ENCODE measurements at regions not wholly inside any gene's neighbourhood (a gene's known extent, or its start where the extent isn't known, plus 50 kb on each side); places are given as distances from the start of the nearest gene placed in this dataset.

DNA sequence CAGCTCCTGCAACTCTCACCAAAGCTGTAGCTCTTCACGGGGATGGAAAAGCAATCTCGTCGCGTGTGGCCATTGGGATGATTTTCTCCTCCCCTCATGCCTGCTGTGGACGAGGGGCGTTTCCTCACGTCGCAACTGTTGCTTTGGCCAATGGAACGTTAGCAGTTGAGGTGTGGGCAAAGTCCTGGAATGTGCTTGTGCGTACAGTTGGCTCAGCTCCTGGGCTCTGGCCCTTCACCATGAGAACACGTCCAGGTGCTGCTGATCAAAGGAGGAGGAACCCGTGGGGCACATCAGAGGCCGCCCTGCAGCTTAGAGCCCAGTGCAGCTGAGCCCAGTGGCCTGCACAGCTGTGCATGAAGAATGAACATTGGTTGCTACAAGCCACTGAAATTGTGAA is 186.1 kb downstream of the TJP1 start:
- no peak overlapping the region for H3K4me3 ChIP-seq (ENCODE audit: low read depth, poor library complexity, severe bottlenecking)
- DNase-seq (ENCODE audit: low spot score in 2 of 2): no peak
- WGBS, 2 donors: 55 to 64% methylated on average over 13 of the region's 13 CpGs
- no peak for TF ChIP-seq POLR2A (IDR thresholded peaks at IDR 0.05)
- TF ChIP-seq, protein P1, sequence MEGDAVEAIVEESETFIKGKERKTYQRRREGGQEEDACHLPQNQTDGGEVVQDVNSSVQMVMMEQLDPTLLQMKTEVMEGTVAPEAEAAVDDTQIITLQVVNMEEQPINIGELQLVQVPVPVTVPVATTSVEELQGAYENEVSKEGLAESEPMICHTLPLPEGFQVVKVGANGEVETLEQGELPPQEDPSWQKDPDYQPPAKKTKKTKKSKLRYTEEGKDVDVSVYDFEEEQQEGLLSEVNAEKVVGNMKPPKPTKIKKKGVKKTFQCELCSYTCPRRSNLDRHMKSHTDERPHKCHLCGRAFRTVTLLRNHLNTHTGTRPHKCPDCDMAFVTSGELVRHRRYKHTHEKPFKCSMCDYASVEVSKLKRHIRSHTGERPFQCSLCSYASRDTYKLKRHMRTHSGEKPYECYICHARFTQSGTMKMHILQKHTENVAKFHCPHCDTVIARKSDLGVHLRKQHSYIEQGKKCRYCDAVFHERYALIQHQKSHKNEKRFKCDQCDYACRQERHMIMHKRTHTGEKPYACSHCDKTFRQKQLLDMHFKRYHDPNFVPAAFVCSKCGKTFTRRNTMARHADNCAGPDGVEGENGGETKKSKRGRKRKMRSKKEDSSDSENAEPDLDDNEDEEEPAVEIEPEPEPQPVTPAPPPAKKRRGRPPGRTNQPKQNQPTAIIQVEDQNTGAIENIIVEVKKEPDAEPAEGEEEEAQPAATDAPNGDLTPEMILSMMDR (IDR thresholded peaks at IDR 0.05): no peak
- intact Hi-C loops (cut with DNase I; ENCODE audit: low total_unique reads): no loop called here

DNA sequence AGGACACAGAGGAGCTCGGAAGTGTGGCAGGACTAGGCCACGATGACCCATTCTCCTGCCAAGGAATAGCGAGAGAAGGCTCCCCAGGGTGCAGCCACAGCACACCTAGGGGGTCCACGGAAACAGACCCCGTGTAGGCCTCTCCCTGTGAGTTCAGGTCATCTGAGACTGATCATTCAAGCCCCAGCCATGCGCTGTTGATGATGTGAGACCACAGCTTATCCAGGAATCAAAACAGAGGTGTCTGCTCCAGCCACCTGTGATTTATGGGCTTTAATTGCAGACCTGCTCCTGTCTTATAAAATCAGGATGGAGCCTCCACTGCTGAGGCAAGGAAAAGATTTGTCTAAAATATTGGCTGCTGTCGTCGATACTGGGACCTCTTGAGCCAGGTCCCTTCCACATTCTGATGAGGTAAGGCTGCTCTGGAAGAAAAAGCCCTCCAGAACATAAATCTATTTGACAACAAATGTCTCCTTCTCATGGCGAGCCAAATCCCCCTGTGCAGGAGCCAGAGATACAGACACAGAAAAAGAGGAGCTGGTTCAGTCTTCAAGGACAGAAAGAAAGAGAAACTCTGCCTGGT is 186.7 kb downstream of the TJP1 start:
- no peak overlapping the region for H3K4me3 ChIP-seq (ENCODE audit: low read depth, poor library complexity, severe bottlenecking)
- no peak for TF ChIP-seq POLR2A (IDR thresholded peaks at IDR 0.05)
- TF ChIP-seq, protein P1 (IDR thresholded peaks at IDR 0.05): no peak
- intact Hi-C loops (cut with DNase I; ENCODE audit: low total_unique reads): no loop called here
- DNase-seq (ENCODE audit: low spot score in 2 of 2): no peak
- 74 to 84% methylated on average over 9 of the region's 9 CpGs for WGBS, 2 donors

DNA sequence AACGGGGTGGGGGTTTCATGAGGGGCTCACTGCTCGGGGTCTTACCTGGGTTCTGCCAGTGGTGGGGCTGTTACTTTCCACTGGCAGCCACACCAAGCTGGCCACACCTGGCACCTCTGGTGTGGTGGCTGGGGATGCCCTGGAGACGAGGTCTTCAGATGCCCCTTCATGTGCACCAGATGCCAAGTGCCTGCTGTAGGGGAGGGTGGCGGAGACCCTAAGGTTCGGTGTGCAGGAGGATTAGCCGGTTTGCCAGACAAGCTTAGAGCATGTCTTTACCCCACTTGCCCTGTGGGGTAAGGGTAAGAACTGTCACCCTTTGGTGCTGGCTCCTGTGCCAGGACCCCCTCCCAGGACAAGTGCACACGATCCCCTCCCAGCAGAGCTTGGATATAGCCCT is 188.3 kb downstream of the TJP1 start:
- no peak overlapping the region for H3K4me3 ChIP-seq (ENCODE audit: low read depth, poor library complexity, severe bottlenecking)
- WGBS, 2 donors: 79 to 90% methylated on average over 7 of the region's 7 CpGs
- intact Hi-C loops (cut with DNase I; ENCODE audit: low total_unique reads): no loop called here
- TF ChIP-seq, protein P1 (IDR thresholded peaks at IDR 0.05): no peak
- no peak for TF ChIP-seq POLR2A (IDR thresholded peaks at IDR 0.05)
- DNase-seq (ENCODE audit: low spot score in 2 of 2): no peak

DNA sequence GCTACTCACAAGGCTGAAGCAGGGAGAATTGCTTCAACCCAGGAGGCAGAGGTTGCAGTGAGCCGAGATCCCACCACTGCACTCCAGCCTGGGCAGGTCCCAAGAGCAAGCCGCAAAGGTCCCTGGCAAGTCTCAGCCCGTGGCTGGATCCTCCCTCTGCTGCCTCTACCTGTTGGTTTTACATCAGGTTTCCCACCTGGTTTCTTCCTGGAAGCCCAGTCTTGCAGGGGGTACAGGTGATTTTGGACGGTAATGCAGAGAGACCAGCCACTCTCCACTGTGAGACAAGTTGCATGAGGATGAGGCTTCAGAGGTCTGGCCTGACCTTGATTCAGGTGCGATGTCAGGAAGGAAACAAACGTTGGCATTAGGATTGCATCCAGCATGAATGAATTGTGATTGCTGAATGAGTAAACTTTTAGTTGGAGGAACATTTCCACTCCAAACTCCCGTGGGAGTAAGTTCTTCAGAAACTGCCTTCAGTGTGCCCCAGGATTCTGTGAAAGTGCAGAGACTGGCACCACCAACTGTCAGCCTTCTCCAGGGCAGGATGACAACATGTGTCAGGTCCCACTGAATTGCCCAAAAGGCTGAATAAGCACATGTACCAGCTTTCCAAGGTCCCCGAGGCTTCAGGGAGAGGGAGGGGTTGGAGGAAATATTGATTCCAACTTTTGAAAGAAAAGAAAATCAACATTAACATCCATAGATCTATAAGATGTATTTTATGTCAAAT is 189.4 kb downstream of the TJP1 start:
- TF ChIP-seq, protein P1 (IDR thresholded peaks at IDR 0.05): no peak
- no peak for TF ChIP-seq POLR2A (IDR thresholded peaks at IDR 0.05)
- DNase-seq (ENCODE audit: low spot score in 2 of 2): no peak
- intact Hi-C loops (cut with DNase I; ENCODE audit: low total_unique reads): no loop called here
- H3K4me3 ChIP-seq (ENCODE audit: low read depth, poor library complexity, severe bottlenecking): no peak overlapping the region
- 48 to 64% methylated on average over 8 of the region's 8 CpGs for WGBS, 2 donors

DNA sequence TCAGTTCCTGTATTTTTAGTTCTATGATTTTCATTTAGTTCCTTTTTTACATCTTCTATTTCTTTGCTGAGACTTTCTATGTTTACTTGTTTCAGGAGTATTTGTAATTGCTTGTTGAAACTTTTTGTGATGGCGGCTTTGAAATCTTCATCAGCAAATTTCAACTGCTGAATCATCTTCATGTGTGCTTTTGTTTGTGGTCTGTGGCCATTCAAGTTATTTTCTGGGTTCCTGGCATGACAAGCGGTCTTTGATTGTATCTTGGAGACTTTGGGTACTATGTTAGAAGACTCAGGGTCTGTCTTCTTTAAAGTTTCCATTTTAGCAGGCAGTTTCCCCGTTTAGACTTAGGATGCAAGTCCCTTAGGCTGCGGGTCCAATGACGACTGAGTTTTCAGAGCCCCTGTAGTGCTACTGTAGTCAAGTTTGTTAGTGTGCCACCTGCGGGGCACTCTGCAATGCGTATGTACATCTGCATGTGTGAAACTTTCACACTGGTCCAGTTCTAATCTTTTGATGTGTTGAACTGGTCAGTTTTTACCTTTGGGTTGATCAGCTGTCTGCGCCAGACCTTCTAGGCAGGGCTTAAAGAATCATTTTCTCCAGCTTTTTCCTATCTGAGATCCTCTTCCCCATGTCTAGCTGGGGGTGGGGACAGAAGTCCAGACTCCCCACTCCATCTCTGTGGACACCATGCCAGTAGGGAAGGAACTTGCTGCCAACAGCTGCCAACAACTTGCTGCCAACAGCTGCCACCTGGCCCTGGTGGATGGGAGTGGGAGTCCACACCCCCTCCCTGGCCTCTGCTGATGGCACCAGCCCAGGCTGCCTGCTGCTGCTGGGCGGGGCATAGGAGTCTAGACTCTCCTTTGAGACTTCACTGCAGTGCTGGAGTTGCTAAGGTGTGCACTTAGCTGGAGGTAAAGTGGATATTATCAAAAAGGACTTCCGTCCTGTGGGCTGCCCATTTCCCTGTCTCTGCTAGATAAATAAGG is 190.9 kb downstream of the TJP1 start:
- intact Hi-C loops (cut with DNase I; ENCODE audit: low total_unique reads): no loop called here
- WGBS, 2 donors: 58 to 63% methylated on average over 10 of the region's 10 CpGs
- DNase-seq (ENCODE audit: low spot score in 2 of 2): no peak
- no peak for TF ChIP-seq POLR2A (IDR thresholded peaks at IDR 0.05)
- TF ChIP-seq, protein P1 (IDR thresholded peaks at IDR 0.05): no peak
- no peak overlapping the region for H3K4me3 ChIP-seq (ENCODE audit: low read depth, poor library complexity, severe bottlenecking)
